HG03108 (cell line): ENCODE measurements at regions not wholly inside any gene's neighbourhood (a gene's known extent, or its start where the extent isn't known, plus 50 kb on each side); places are given as distances from the start of the nearest gene placed in this dataset.
A peak's percentile ranks its signal among the peaks of the same experiment; 100 is the strongest.
"Not testable (repeated sequence)": the region's sequence is repeated elsewhere in the genome, so short reads cannot be mapped to it uniquely, and the experiment has no call there.

Experiments used
- ATAC-seq: cut with Tn5 transposase; IDR thresholded peaks from one replicate; pipeline ENCODE4 v1.9.1; 2021; ENCODE audit warnings: moderate library complexity; ENCODE audit not compliant: unreplicated experiment

- no peak for ATAC-seq
These were observed 150.5 kb downstream of the LYPLAL1 start for GRCh38 chr1:219324171-219324570.

GRCh38 chr1:219323426-219323825 lies 149.7 kb downstream of the LYPLAL1 start:
- no peak for ATAC-seq

GRCh38 chr1:219322766-219323165 lies 149.1 kb downstream of the LYPLAL1 start:
- ATAC-seq, result no peak

GRCh38 chr1:219320563-219320962 lies 146.9 kb downstream of the LYPLAL1 start:
- not testable (repeated sequence) for ATAC-seq

- no peak for ATAC-seq
These were observed 145.1 kb downstream of the LYPLAL1 start for GRCh38 chr1:219318826-219319225.

- peak; percentile 56 for ATAC-seq
These were observed 144.2 kb downstream of the LYPLAL1 start for GRCh38 chr1:219317762-219318353.

GRCh38 chr1:219316066-219316465 lies 142.4 kb downstream of the LYPLAL1 start:
- ATAC-seq, result no peak

GRCh38 chr1:219313961-219314360 lies 140.3 kb downstream of the LYPLAL1 start:
- ATAC-seq, result no peak

- ATAC-seq, result no peak
These were observed 139.3 kb downstream of the LYPLAL1 start for GRCh38 chr1:219312967-219313366.

GRCh38 chr1:219310181-219310728 lies 136.6 kb downstream of the LYPLAL1 start:
- no peak for ATAC-seq

GRCh38 chr1:219308367-219308766 lies 134.7 kb downstream of the LYPLAL1 start:
- no peak for ATAC-seq

GRCh38 chr1:219304227-219305226 lies 130.8 kb downstream of the LYPLAL1 start:
- no peak for ATAC-seq

- no peak for ATAC-seq
These were observed 129.0 kb downstream of the LYPLAL1 start for GRCh38 chr1:219302697-219303096.

- ATAC-seq, result no peak
These were observed 125.7 kb downstream of the LYPLAL1 start for GRCh38 chr1:219299420-219299819.

- no peak for ATAC-seq
These were observed 125.0 kb downstream of the LYPLAL1 start for GRCh38 chr1:219298571-219299148.

- ATAC-seq, result no peak
These were observed 123.0 kb downstream of the LYPLAL1 start for GRCh38 chr1:219296430-219297355.

- no peak for ATAC-seq
These were observed 120.6 kb downstream of the LYPLAL1 start for GRCh38 chr1:219294251-219294650.

GRCh38 chr1:219293410-219293809 lies 119.7 kb downstream of the LYPLAL1 start:
- ATAC-seq, result no peak

- no peak for ATAC-seq
These were observed 119.3 kb downstream of the LYPLAL1 start for GRCh38 chr1:219292999-219293398.

- ATAC-seq, result no peak
These were observed 118.7 kb downstream of the LYPLAL1 start for GRCh38 chr1:219292341-219292740.
